Sigmoid colon (tissue), 4 donors: ENCODE measurements at regions not wholly inside any gene's neighbourhood (a gene's known extent, or its start where the extent isn't known, plus 50 kb on each side); places are given as distances from the start of the nearest gene placed in this dataset.

Experiments used
- CTCF ChIP-seq, 4 experiments: fragments of 450-650 bp in 3 of 4; fragments of 200-600 bp in 1 of 4; IDR thresholded peaks; one replicate each; pipeline ENCODE4 v1.5.1; 2016 to 2019; ENCODE audit warnings: antibody characterized with exemption in 4 of 4, mild to moderate bottlenecking in 3 of 4, moderate library complexity in 2 of 4
- POLR2A ChIP-seq, 2 donors: fragments of 450-650 bp; IDR thresholded peaks; one replicate each; pipeline ENCODE4 v1.6.1; 2016; ENCODE audit warnings: antibody characterized with exemption in 2 of 2, mild to moderate bottlenecking in 2 of 2, moderate library complexity in 2 of 2
- POLR2AphosphoS5 ChIP-seq, 4 donors: sonication (generic); formaldehyde crosslinking; IDR thresholded peaks; one replicate each; pipeline ENCODE4 v1.6.1; 2017; ENCODE audit warnings: antibody characterized with exemption in 4 of 4

- TF ChIP-seq CTCF (IDR thresholded peaks at IDR 0.05) (no peak), POLR2A (IDR thresholded peaks at IDR 0.05) (no peak), POLR2AphosphoS5 (IDR thresholded peaks at IDR 0.05) (no peak)
Measured at GRCh38 chr5:163580516-163580915, 75.1 kb downstream of the MAT2B start.
